AG04450 (cell line): ENCODE measurements at regions not wholly inside any gene's neighbourhood (a gene's known extent, or its start where the extent isn't known, plus 50 kb on each side); places are given as distances from the start of the nearest gene placed in this dataset.

Experiments
- CTCF ChIA-PET: fragments of 300-600, 350-600 bp; formaldehyde crosslinking; extraction: SDS; loops from one replicate; lab custom pipeline; 2022; ENCODE audit warnings: antibody characterized with exemption, inconsistent platforms; lab: Charles Lee
- POLR2A ChIA-PET: fragments of 350-600 bp; formaldehyde crosslinking; extraction: SDS; loops from one replicate; lab custom pipeline; 2021; ENCODE audit warnings: antibody characterized with exemption, inconsistent platforms; lab: Yijun Ruan, JAX
- DNase-seq: peaks from one replicate; pipeline ENCODE4 v3.0.0-alpha.2; 2011; ENCODE audit warnings: low read depth, low spot score
- H3K27ac ChIP-seq: one replicate; pipeline ENCODE4 v1.5.1; 2012; ENCODE audit warnings: low read depth, low read length, control low read depth
- H3K27me3 ChIP-seq: one replicate; pipeline ENCODE4 v1.6.0; 2012; ENCODE audit warnings: low read length; ENCODE audit not compliant: control insufficient read depth, insufficient read depth
- H3K4me3 ChIP-seq: 2 replicates; pipeline ENCODE4 v1.5.1; 2011; ENCODE audit warnings: mild to moderate bottlenecking, low read depth, low read length, control low read depth
- H3K9me3 ChIP-seq: 2 replicates; pipeline ENCODE4 v1.5.1; 2012; ENCODE audit warnings: low read length; ENCODE audit not compliant: control insufficient read depth, insufficient read depth
- TF ChIP-seq, protein P1 (sequence below): IDR thresholded peaks from 2 replicates; pipeline ENCODE4 v1.5.1; 2011; ENCODE audit warnings: low read depth, low read length, control low read depth, inconsistent platforms

DNA sequence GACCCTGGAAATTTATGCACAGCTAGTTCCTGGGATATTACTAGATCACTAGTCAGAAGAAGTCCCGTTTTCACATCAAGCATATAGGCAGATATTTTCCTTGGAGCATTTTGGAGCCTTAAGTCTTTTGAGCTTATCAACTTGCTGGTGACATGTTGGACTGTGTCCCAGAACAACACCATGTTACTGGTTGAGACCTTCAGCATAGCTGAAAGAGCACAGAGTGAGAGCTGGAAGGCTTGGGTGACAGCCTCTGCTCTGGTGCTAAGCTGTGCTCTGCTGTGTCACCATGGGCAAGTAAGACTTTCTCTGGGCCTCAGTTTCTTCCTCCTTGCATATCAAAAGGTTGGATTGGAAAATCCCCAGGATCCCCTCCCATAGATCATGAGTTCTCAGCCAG lies 116.6 kb upstream of the FRMPD4 start:
- Histone ChIP-seq H3K9me3 (no peaks in the 10 kb centered on the region), H3K27ac (no peak overlapping the region), H3K27me3 (no peaks in the 10 kb centered on the region), H3K4me3 (no peak overlapping the region)
- TF ChIP-seq, protein P1, sequence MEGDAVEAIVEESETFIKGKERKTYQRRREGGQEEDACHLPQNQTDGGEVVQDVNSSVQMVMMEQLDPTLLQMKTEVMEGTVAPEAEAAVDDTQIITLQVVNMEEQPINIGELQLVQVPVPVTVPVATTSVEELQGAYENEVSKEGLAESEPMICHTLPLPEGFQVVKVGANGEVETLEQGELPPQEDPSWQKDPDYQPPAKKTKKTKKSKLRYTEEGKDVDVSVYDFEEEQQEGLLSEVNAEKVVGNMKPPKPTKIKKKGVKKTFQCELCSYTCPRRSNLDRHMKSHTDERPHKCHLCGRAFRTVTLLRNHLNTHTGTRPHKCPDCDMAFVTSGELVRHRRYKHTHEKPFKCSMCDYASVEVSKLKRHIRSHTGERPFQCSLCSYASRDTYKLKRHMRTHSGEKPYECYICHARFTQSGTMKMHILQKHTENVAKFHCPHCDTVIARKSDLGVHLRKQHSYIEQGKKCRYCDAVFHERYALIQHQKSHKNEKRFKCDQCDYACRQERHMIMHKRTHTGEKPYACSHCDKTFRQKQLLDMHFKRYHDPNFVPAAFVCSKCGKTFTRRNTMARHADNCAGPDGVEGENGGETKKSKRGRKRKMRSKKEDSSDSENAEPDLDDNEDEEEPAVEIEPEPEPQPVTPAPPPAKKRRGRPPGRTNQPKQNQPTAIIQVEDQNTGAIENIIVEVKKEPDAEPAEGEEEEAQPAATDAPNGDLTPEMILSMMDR: no peak
- ChIA-PET CTCF (no interaction called here), POLR2A (no interaction called here)
- DNase-seq: no peak

DNA sequence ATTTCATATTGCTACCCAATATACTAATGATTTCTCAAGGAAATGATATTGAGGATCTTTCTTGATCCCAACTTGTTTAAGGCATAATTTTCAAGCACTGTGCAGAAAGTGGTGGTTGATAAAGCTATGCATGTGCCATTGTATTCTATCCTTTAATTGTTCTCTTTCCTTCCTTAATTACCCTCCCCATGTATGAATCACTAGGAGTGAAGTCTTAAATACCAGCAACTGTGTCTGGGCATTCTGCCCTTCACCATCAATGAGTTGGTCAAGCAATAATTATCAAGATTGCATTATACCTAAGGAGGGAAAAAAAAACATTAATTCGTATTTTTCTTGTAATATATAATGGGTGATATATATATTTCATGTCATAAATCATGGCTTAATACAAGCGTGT lies 111.8 kb upstream of the FRMPD4 start:
- TF ChIP-seq, protein P1: no peak
- CTCF ChIA-PET: no interaction called here

DNA sequence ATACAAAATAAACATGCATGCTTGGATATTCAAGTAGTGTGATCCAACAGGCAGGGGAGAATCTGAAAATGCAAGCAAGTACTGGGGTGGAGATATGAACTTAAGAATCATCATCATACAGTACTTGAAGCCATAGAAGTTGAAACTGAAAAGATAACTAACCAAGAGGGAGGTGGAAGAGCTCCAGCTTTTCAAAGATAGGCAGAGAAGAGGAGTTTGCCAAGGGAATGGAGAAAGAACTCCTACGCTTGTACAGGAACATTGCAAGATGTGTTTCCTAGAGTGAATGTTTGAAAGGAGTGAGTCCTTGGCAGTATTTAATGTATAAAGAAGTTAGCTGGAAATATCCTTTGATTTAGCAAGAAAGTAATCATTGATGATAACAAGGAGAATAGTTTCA lies 106.2 kb upstream of the FRMPD4 start:
- ChIA-PET POLR2A (no interaction called here), CTCF (no interaction called here)
- TF ChIP-seq, protein P1: no peak
- no peak for DNase-seq
- no peaks in the 10 kb centered on the region for H3K27me3 ChIP-seq
- H3K9me3 ChIP-seq: no peaks in the 10 kb centered on the region
- H3K4me3 ChIP-seq: no peak overlapping the region
- no peak overlapping the region for H3K27ac ChIP-seq

More for the DNA sequence above, 111.8 kb upstream of the FRMPD4 start:
- DNase-seq: no peak
- POLR2A ChIA-PET: no interaction called here
- no peak overlapping the region for H3K4me3 ChIP-seq
- no peaks in the 10 kb centered on the region for H3K27me3 ChIP-seq
- H3K9me3 ChIP-seq: no peaks in the 10 kb centered on the region
- no peak overlapping the region for H3K27ac ChIP-seq

GRCh38 chrX:12034741-12035140 lies 103.5 kb upstream of the FRMPD4 start:
- H3K27ac ChIP-seq: no peak overlapping the region
- TF ChIP-seq, protein P1: no peak
- no peak overlapping the region for H3K4me3 ChIP-seq
- no peaks in the 10 kb centered on the region for H3K27me3 ChIP-seq
- H3K9me3 ChIP-seq: no peaks in the 10 kb centered on the region
- POLR2A ChIA-PET: no interaction called here
- no peak for DNase-seq
- CTCF ChIA-PET: no interaction called here

GRCh38 chrX:12042615-12043014 lies 95.7 kb upstream of the FRMPD4 start:
- Histone ChIP-seq H3K4me3 (no peak overlapping the region), H3K27ac (no peak overlapping the region), H3K9me3 (no peaks in the 10 kb centered on the region), H3K27me3 (no peaks in the 10 kb centered on the region)
- CTCF ChIA-PET: no interaction called here
- DNase-seq: no peak
- POLR2A ChIA-PET: no interaction called here
- TF ChIP-seq, protein P1: no peak
